ENCODE measurements at regions not wholly inside any gene's neighbourhood (a gene's known extent, or its start where the extent isn't known, plus 50 kb on each side); places are given as distances from the start of the nearest gene placed in this dataset.

DNA sequence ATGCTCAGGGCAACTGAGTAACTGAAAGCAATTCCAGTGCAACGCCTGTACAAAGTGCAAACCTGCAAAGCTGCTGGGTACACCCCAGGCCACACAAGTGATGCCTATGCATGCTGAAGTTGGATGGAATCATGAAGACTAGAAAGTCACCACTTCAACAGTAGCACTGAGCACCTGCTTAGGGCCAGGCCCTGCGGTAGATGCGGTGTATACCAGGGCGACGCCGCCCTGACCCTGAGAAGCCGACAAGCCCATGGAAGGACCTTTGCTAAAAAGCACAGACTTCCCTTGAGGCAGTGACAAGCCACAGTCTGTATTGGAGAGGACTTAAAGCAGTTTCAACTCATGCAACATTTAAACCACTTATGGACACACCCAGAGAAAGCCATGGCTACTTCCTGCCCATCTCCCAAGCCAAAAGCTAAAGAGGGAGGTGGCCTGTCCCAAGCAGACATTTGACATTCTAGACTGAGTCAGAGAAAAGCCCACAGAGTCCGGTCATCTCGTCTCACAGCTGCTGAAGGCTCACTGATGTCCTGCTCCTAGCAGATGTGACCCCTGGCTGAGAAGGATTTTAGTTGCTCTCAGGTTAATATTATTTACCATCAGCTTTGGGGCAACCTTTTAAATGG lies 843.9 kb upstream of the TMEM132C start:
- Histone ChIP-seq H3K9me3 (ENCODE audit: control insufficient read depth, low read depth, low read length) (no peaks in the 10 kb centered on the region), H4K20me1 (ENCODE audit: control insufficient read depth, insufficient read depth, insufficient read length) (no peaks in the 10 kb centered on the region), H2BK5ac (ENCODE audit: insufficient read length, low read length) (no peak overlapping the region), H3K4me2 (ENCODE audit: insufficient read depth, insufficient read length, low read length) (no peak overlapping the region), H3T11ph (ENCODE audit: low read length) (no peak overlapping the region), H3K79me1 (ENCODE audit: insufficient read depth, low read depth, low read length, poor library complexity, severe bottlenecking) (no peaks in the 10 kb centered on the region), H2BK15ac (ENCODE audit: low read depth, low read length) (no peak overlapping the region), H3K23me2 (ENCODE audit: insufficient read length, low read depth, low read length, poor library complexity, severe bottlenecking) (no peaks in the 10 kb centered on the region), H3K9ac (ENCODE audit: extremely low read depth, insufficient read length, low read length) (no peak overlapping the region), H2AFZ (ENCODE audit: low read length) (no peak overlapping the region), H3K27ac (ENCODE audit: insufficient read length, low read depth, low read length) (no peak overlapping the region), H2BK12ac (ENCODE audit: insufficient read length, low read depth, low read length) (no peak overlapping the region), H2BK120ac (ENCODE audit: low read depth, low read length, poor library complexity, severe bottlenecking) (no peak overlapping the region), H2BK20ac (ENCODE audit: low read depth, low read length, poor library complexity, severe bottlenecking) (no peak overlapping the region), H3K27me3 (ENCODE audit: insufficient read depth, low read length) (no peaks in the 10 kb centered on the region), H3K18ac (ENCODE audit: insufficient read length, low read depth, low read length) (no peak overlapping the region), H4K91ac (ENCODE audit: insufficient read length, low read depth, low read length) (no peak overlapping the region), H2AK5ac (ENCODE audit: insufficient read length, low read length) (no peak overlapping the region), H4K5ac (ENCODE audit: insufficient read length, low read depth, low read length) (no peak overlapping the region), H3K23ac (ENCODE audit: insufficient read length, low read depth, low read length) (no peak overlapping the region), H3K14ac (ENCODE audit: insufficient read depth, low read length) (no peak overlapping the region), H3K79me2 (ENCODE audit: insufficient read depth, low read length) (no peaks in the 10 kb centered on the region), H3K4me1 (ENCODE audit: insufficient read depth, low read length) (no peaks in the 10 kb centered on the region), H3K56ac (ENCODE audit: insufficient read length, low read depth, low read length) (no peak overlapping the region), H3K4ac (ENCODE audit: low read depth, low read length) (no peak overlapping the region), H4K8ac (replicated peaks; ENCODE audit: insufficient read length, low read depth, low read length) (no peak overlapping the region)
- H3K27me3 Mint-ChIP-seq (ENCODE audit: low read depth), result peaks cover 2% of the 10 kb centered on the region
- no peak for DNase-seq
- no peak overlapping the region for H3K4me3 Mint-ChIP-seq
- no peak overlapping the region for H3K27ac Mint-ChIP-seq
- WGBS (ENCODE audit: extremely low coverage, insufficient read length, low lambda C conversion rate), result no CpG with 5 or more reads among the region's 9 CpGs
- no peaks in the 10 kb centered on the region for H3K4me1 Mint-ChIP-seq
- H3K9me3 Mint-ChIP-seq, result peaks cover 6 to 8% of the 10 kb centered on the region in 2 experiments; a peak in 4 of 5 replicates
- TF ChIP-seq, protein P1, sequence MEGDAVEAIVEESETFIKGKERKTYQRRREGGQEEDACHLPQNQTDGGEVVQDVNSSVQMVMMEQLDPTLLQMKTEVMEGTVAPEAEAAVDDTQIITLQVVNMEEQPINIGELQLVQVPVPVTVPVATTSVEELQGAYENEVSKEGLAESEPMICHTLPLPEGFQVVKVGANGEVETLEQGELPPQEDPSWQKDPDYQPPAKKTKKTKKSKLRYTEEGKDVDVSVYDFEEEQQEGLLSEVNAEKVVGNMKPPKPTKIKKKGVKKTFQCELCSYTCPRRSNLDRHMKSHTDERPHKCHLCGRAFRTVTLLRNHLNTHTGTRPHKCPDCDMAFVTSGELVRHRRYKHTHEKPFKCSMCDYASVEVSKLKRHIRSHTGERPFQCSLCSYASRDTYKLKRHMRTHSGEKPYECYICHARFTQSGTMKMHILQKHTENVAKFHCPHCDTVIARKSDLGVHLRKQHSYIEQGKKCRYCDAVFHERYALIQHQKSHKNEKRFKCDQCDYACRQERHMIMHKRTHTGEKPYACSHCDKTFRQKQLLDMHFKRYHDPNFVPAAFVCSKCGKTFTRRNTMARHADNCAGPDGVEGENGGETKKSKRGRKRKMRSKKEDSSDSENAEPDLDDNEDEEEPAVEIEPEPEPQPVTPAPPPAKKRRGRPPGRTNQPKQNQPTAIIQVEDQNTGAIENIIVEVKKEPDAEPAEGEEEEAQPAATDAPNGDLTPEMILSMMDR (conservative IDR thresholded peaks at IDR 0.05), result no peak
- peaks cover 0 to 6% (median 4%) of the 10 kb centered on the region in 3 experiments; a peak in 3 of 7 replicates for H3K36me3 Mint-ChIP-seq (ENCODE audit: insufficient read depth in 1 of 3, low read depth in 3 of 3)

Data from H9 (cell line).